Parathyroid adenoma (tissue), 2 donors: ENCODE measurements at regions not wholly inside any gene's neighbourhood (a gene's known extent, or its start where the extent isn't known, plus 50 kb on each side); places are given as distances from the start of the nearest gene placed in this dataset.

Experiments
- H2AFZ ChIP-seq: fragments of 300-600 bp; sonication (generic); one replicate; pipeline ENCODE4 v1.7.0; 2017; ENCODE audit warnings: antibody characterized with exemption, mild to moderate bottlenecking
- H3K27ac ChIP-seq: fragments of 300-600 bp; sonication (generic); one replicate; pipeline ENCODE4 v1.7.0; 2017
- H3K27me3 ChIP-seq: fragments of 300-600 bp; sonication (generic); one replicate; pipeline ENCODE4 v1.7.0; 2017; ENCODE audit warnings: low read length; ENCODE audit not compliant: control insufficient read depth, insufficient read depth
- H3K36me3 ChIP-seq: fragments of 300-600 bp; sonication (generic); one replicate; pipeline ENCODE4 v1.7.0; 2017; ENCODE audit warnings: low read length; ENCODE audit not compliant: control insufficient read depth, insufficient read depth
- H3K4me1 ChIP-seq: fragments of 300-600 bp; sonication (generic); one replicate; pipeline ENCODE4 v1.7.0; 2017; ENCODE audit warnings: control low read depth
- H3K4me2 ChIP-seq: fragments of 300-600 bp; sonication (generic); one replicate; pipeline ENCODE4 v1.7.0; 2017; ENCODE audit warnings: low read length
- H3K4me3 ChIP-seq: fragments of 300-600 bp; sonication (generic); one replicate; pipeline ENCODE4 v1.7.0; 2017; ENCODE audit warnings: low read depth, low read length
- H3K79me2 ChIP-seq: fragments of 300-600 bp; sonication (generic); one replicate; pipeline ENCODE4 v1.7.0; 2017; ENCODE audit warnings: control low read depth
- H3K9ac ChIP-seq: fragments of 300-600 bp; sonication (generic); one replicate; pipeline ENCODE4 v1.7.0; 2017; ENCODE audit warnings: mild to moderate bottlenecking
- H3K9me3 ChIP-seq: fragments of 300-600 bp; sonication (generic); one replicate; pipeline ENCODE4 v1.7.0; 2017; ENCODE audit warnings: low read length; ENCODE audit not compliant: control insufficient read depth
- TF ChIP-seq, protein P1 (sequence below): fragments of 300-600 bp; sonication (generic); IDR thresholded peaks from one replicate; pipeline ENCODE4 v1.7.0; 2017; ENCODE audit warnings: antibody characterized with exemption, mild to moderate bottlenecking
- donor health status: primary hyperparathyroidism.

DNA sequence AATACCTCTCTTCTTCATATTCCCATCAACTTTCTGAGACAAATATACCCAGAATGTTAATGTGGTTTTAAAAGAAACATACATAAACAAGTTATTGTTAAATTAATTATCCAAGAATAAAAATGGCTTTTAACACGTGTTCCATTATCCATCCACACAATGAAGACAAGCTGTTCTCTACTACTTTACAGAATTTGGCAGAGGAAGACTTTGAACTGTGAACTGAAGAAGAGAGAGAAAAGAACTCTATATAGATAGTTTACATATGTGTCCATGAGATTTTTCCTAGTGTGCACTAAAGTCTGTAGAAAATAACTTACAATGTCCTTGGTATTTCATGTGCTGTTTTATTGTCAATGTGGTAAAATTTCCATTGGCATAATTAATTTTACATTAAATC, 207.0 kb upstream of the COL3A1 start:
- TF ChIP-seq, protein P1, sequence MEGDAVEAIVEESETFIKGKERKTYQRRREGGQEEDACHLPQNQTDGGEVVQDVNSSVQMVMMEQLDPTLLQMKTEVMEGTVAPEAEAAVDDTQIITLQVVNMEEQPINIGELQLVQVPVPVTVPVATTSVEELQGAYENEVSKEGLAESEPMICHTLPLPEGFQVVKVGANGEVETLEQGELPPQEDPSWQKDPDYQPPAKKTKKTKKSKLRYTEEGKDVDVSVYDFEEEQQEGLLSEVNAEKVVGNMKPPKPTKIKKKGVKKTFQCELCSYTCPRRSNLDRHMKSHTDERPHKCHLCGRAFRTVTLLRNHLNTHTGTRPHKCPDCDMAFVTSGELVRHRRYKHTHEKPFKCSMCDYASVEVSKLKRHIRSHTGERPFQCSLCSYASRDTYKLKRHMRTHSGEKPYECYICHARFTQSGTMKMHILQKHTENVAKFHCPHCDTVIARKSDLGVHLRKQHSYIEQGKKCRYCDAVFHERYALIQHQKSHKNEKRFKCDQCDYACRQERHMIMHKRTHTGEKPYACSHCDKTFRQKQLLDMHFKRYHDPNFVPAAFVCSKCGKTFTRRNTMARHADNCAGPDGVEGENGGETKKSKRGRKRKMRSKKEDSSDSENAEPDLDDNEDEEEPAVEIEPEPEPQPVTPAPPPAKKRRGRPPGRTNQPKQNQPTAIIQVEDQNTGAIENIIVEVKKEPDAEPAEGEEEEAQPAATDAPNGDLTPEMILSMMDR: no peak

DNA sequence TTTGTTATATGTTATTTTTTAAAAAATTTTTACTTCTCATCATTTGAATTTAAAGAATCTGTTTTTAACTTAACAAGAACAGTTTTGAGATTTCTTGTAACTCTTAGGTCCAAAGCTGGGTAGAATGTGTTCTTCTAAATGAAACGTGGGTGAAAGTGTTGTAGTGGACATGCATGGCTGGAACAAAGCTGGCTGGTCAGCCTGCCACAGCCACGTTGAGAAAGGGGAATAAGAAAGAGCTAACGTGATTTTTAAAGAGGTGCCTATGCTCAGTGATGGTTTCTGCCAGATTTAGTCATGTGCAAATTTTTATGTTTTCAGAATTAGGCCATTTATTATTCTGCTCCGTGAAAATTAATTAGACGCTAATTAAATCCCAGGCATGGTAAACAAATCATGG, 203.9 kb upstream of the COL3A1 start:
- H2AFZ ChIP-seq: no peak overlapping the region
- H3K9me3 ChIP-seq: no peaks in the 10 kb centered on the region
- H3K36me3 ChIP-seq: no peaks in the 10 kb centered on the region
- H3K27me3 ChIP-seq: no peaks in the 10 kb centered on the region
- H3K4me3 ChIP-seq: no peak overlapping the region
- TF ChIP-seq, protein P1: no peak
- H3K79me2 ChIP-seq: no peaks in the 10 kb centered on the region
- no peak overlapping the region for H3K4me2 ChIP-seq
- H3K4me1 ChIP-seq: no peaks in the 10 kb centered on the region
- no peak overlapping the region for H3K27ac ChIP-seq
- H3K9ac ChIP-seq: no peak overlapping the region

More for the DNA sequence above, 207.0 kb upstream of the COL3A1 start:
- no peak overlapping the region for H2AFZ ChIP-seq
- H3K79me2 ChIP-seq: no peaks in the 10 kb centered on the region
- no peaks in the 10 kb centered on the region for H3K4me1 ChIP-seq
- H3K4me2 ChIP-seq: no peak overlapping the region
- no peaks in the 10 kb centered on the region for H3K27me3 ChIP-seq
- no peak overlapping the region for H3K4me3 ChIP-seq
- H3K36me3 ChIP-seq: no peaks in the 10 kb centered on the region
- no peak overlapping the region for H3K27ac ChIP-seq
- no peaks in the 10 kb centered on the region for H3K9me3 ChIP-seq
- no peak overlapping the region for H3K9ac ChIP-seq

DNA sequence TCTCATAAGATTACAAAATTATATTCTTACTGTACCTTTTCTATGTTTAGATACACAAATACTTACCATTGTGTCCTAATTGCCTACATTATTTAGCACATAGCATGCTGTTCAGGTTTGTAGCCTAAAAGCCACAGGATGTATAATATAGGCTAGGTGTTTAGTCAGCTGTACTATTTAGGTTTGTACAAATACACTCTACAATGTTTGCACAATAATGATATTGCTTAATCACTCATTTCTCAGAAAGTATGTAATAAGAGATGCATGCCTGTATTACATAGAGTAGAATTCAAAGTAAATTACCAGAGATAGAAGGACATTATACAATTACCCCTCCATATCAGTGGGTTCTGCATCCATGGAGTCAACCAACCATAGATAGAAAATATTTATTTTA, 201.1 kb upstream of the COL3A1 start:
- TF ChIP-seq, protein P1: no peak
- H3K79me2 ChIP-seq: no peaks in the 10 kb centered on the region

DNA sequence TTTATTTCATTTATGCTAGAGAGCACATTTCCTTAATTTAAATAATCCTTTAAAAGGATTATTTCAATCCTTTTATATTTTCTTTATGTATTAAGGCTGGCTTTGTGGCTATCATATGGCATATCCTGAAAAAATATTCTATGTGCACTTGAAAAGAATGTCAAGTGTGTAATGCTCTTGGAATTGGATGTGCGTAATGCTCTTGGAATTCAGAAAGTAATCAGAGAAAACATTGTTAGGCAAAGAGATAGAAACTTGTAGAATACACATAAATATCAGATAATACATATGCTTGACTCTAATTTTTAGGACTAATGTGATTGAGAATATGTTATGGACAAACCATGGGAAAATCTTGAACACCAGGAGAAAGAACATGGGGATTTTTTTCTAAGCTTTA, 197.5 kb upstream of the COL3A1 start:
- Histone ChIP-seq H3K79me2 (no peaks in the 10 kb centered on the region), H3K4me1 (no peaks in the 10 kb centered on the region), H2AFZ (no peak overlapping the region), H3K27ac (no peak overlapping the region), H3K36me3 (no peaks in the 10 kb centered on the region), H3K4me3 (no peak overlapping the region), H3K4me2 (no peak overlapping the region), H3K9ac (no peak overlapping the region), H3K27me3 (no peaks in the 10 kb centered on the region), H3K9me3 (no peaks in the 10 kb centered on the region)
- TF ChIP-seq, protein P1: no peak

More for the DNA sequence above, 201.1 kb upstream of the COL3A1 start:
- Histone ChIP-seq H3K4me2 (no peak overlapping the region), H2AFZ (no peak overlapping the region), H3K9me3 (no peaks in the 10 kb centered on the region), H3K27me3 (no peaks in the 10 kb centered on the region), H3K4me1 (no peaks in the 10 kb centered on the region), H3K27ac (no peak overlapping the region), H3K4me3 (no peak overlapping the region), H3K36me3 (no peaks in the 10 kb centered on the region), H3K9ac (no peak overlapping the region)

DNA sequence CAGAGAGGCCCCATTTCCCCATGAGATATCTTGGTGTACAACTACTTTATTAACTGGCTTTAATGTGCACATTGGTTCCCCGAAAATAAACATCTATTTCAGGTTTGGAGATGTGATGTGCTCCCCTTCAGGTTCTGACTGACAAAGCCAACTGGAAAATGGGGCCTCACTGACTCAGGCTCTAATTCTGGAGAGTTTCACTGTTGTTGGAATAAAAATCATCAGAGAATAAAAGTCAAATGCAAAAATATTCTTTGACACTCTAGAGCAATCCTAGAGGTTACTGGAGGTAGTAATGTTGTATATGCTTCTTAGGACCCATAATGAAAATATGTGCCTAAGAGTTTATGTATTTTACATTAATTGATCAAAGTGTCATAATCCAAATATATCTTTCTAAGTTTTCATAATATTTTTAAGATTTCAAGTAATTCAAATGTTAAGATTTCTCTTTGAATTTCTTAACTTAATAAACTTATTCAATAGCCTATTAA, 189.9 kb upstream of the COL3A1 start:
- H2AFZ ChIP-seq: no peak overlapping the region
- H3K27me3 ChIP-seq: no peaks in the 10 kb centered on the region
- H3K27ac ChIP-seq: no peak overlapping the region
- TF ChIP-seq, protein P1: no peak
- no peaks in the 10 kb centered on the region for H3K9me3 ChIP-seq
- no peak overlapping the region for H3K4me2 ChIP-seq
- no peak overlapping the region for H3K9ac ChIP-seq
- H3K79me2 ChIP-seq: no peaks in the 10 kb centered on the region
- no peaks in the 10 kb centered on the region for H3K4me1 ChIP-seq
- no peak overlapping the region for H3K4me3 ChIP-seq
- no peaks in the 10 kb centered on the region for H3K36me3 ChIP-seq
